Bone marrow (tissue), 2 donors: ENCODE measurements at regions not wholly inside any gene's neighbourhood (a gene's known extent, or its start where the extent isn't known, plus 50 kb on each side); places are given as distances from the start of the nearest gene placed in this dataset.

ENCODE experiments used
- DNase-seq, 2 donors: peaks; one replicate each; lab custom pipeline; 2025; lab: John Stamatoyannopoulos, UW

GRCh38 chr2:121900391-121900790 is 144.9 kb downstream of the TSN start:
- DNase-seq, result no peak

- no peak for DNase-seq
These were observed 146.7 kb downstream of the TSN start for GRCh38 chr2:121902171-121902591.

- no peak for DNase-seq
These were observed 147.2 kb downstream of the TSN start for GRCh38 chr2:121902616-121903015.

GRCh38 chr2:121903037-121903689 is 147.7 kb downstream of the TSN start:
- DNase-seq, result no peak

- no peak for DNase-seq
These were observed 149.2 kb downstream of the TSN start for GRCh38 chr2:121904656-121905055.

- no peak for DNase-seq
These were observed 149.8 kb downstream of the TSN start for GRCh38 chr2:121905201-121905600.

GRCh38 chr2:121906170-121906569 is 150.7 kb downstream of the TSN start:
- no peak for DNase-seq

GRCh38 chr2:121907928-121908327 is 152.5 kb downstream of the TSN start:
- no peak for DNase-seq

GRCh38 chr2:121910139-121910538 is 154.7 kb downstream of the TSN start:
- DNase-seq, result no peak

- DNase-seq, result no peak
These were observed 155.6 kb downstream of the TSN start for GRCh38 chr2:121911036-121911435.

GRCh38 chr2:121917143-121917542 is 161.7 kb downstream of the TSN start:
- no peak for DNase-seq

- no peak for DNase-seq
These were observed 162.8 kb downstream of the TSN start for GRCh38 chr2:121918231-121918630.

GRCh38 chr2:121919803-121920202 is 164.4 kb downstream of the TSN start:
- DNase-seq, result no peak

GRCh38 chr2:121925466-121925865 is 170.0 kb downstream of the TSN start:
- DNase-seq, result no peak

- DNase-seq, result no peak
These were observed 187.8 kb downstream of the TSN start for GRCh38 chr2:121943285-121943684.

GRCh38 chr2:121944072-121944831 is 188.8 kb downstream of the TSN start:
- DNase-seq, result no peak

GRCh38 chr2:121947674-121948073 is 192.2 kb downstream of the TSN start:
- DNase-seq, result no peak

GRCh38 chr2:121949271-121949670 is 193.8 kb downstream of the TSN start:
- no peak for DNase-seq

GRCh38 chr2:121955426-121955825 is 200.0 kb downstream of the TSN start:
- no peak for DNase-seq

- no peak for DNase-seq
These were observed 200.4 kb downstream of the TSN start for GRCh38 chr2:121955872-121956271.

- no peak for DNase-seq
These were observed 204.8 kb downstream of the TSN start for GRCh38 chr2:121960251-121960650.

- no peak for DNase-seq
These were observed 206.3 kb downstream of the TSN start for GRCh38 chr2:121961761-121962160.

- no peak for DNase-seq
These were observed 210.2 kb downstream of the TSN start for GRCh38 chr2:121965661-121966060.

GRCh38 chr2:121966663-121967062 is 211.2 kb downstream of the TSN start:
- DNase-seq, result no peak
